OCI-LY7 (cell line): ENCODE measurements at regions not wholly inside any gene's neighbourhood (a gene's known extent, or its start where the extent isn't known, plus 50 kb on each side); places are given as distances from the start of the nearest gene placed in this dataset.

Experiments
- BruUV-seq: library from RNA; stranded (reverse); fragments of 400-500 nt; replicated peaks from 2 replicates; lab custom pipeline; 2021; lab: Mats Ljungman, UMichigan
- CTCF ChIA-PET: fragments of 300-600 bp; sonication (Branson Sonifier 250); formaldehyde crosslinking; loops from one replicate; lab custom pipeline; 2022; ENCODE audit warnings: antibody characterized with exemption; ENCODE audit not compliant: unreplicated experiment; lab: Charles Lee
- POLR2A ChIA-PET: fragments of 300-600 bp; sonication (Branson Sonifier 250); formaldehyde crosslinking; loops from one replicate; lab custom pipeline; 2022; ENCODE audit warnings: antibody characterized with exemption; lab: Charles Lee
- DNase-seq: peaks from one replicate; pipeline ENCODE4 v3.0.0-alpha.2; 2015; ENCODE audit warnings: low spot score
- H2AFZ ChIP-seq: fragments of 200-600 bp; sonication (generic), shearing (Covaris generic); 2 replicates; pipeline ENCODE4 v1.6.1; 2014; ENCODE audit warnings: mild to moderate bottlenecking, antibody characterized with exemption, low read length, moderate library complexity
- H3K27ac ChIP-seq: fragments of 200-600 bp; sonication (generic); 2 replicates; pipeline ENCODE4 v1.5.1; 2014; ENCODE audit warnings: mixed run types, low read depth, mild to moderate bottlenecking, moderate library complexity, low read length, inconsistent platforms; ENCODE audit not compliant: poor library complexity, severe bottlenecking
- H3K36me3 ChIP-seq: fragments of 200-600 bp; sonication (generic); 2 replicates; pipeline ENCODE4 v1.6.1; 2014; ENCODE audit warnings: mild to moderate bottlenecking, antibody characterized with exemption, low read length, moderate library complexity, mixed read lengths; ENCODE audit not compliant: insufficient read depth
- H3K4me1 ChIP-seq: fragments of 200-600 bp; sonication (generic); 2 replicates; pipeline ENCODE4 v1.5.1; 2014; ENCODE audit warnings: mild to moderate bottlenecking, low read length; ENCODE audit not compliant: insufficient read depth, poor library complexity, severe bottlenecking
- H3K4me2 ChIP-seq: fragments of 200-600 bp; sonication (generic); 2 replicates; pipeline ENCODE4 v1.6.1; 2014; ENCODE audit warnings: mild to moderate bottlenecking, low read length
- H3K4me3 ChIP-seq: fragments of 200-600 bp; sonication (generic); 2 replicates; pipeline ENCODE4 v1.5.1; 2014; ENCODE audit warnings: mild to moderate bottlenecking, low read depth, low read length; ENCODE audit not compliant: poor library complexity, severe bottlenecking
- H3K79me2 ChIP-seq: fragments of 200-600 bp; sonication (generic); 2 replicates; pipeline ENCODE4 v1.6.1; 2016; ENCODE audit warnings: low read depth, mild to moderate bottlenecking, low read length, moderate library complexity, mixed read lengths; ENCODE audit not compliant: insufficient read depth
- H3K9me2 ChIP-seq: fragments of 200-600 bp; sonication (generic); 2 replicates; pipeline ENCODE4 v1.6.1; 2016; ENCODE audit warnings: mild to moderate bottlenecking, low read length, mixed read lengths; ENCODE audit not compliant: insufficient read depth
- H3K9me3 ChIP-seq: fragments of 200-600 bp; sonication (generic); 2 replicates; pipeline ENCODE4 v1.6.1; 2014; ENCODE audit warnings: mild to moderate bottlenecking, mixed run types, low read length, mixed read lengths
- H4K20me1 ChIP-seq: fragments of 200-600 bp; sonication (generic); 2 replicates; pipeline ENCODE4 v1.6.1; 2014; ENCODE audit warnings: mild to moderate bottlenecking, antibody characterized with exemption, low read length, moderate library complexity, mixed read lengths; ENCODE audit not compliant: insufficient read depth
- EZH2phosphoT487 ChIP-seq: fragments of 200-600 bp; sonication (generic); IDR thresholded peaks from 2 replicates; pipeline ENCODE4 v1.6.1; 2018; ENCODE audit warnings: low read depth, borderline replicate concordance, mild to moderate bottlenecking, mixed run types, antibody characterized with exemption, low read length, moderate library complexity, mixed read lengths
- intact Hi-C: fragments of 100-400 bp; cut with micrococcal nuclease; formaldehyde crosslinking; loops from one replicate; pipeline ENCODE4 v1.10.0; 2022; ENCODE audit not compliant: unreplicated experiment
- TF ChIP-seq, protein P1 (sequence below): fragments of 200-600 bp; sonication (generic); conservative IDR thresholded peaks from 2 replicates; pipeline ENCODE4 v1.5.1; 2014; ENCODE audit warnings: mild to moderate bottlenecking, antibody characterized with exemption, low read length, moderate library complexity, mixed read lengths

DNA sequence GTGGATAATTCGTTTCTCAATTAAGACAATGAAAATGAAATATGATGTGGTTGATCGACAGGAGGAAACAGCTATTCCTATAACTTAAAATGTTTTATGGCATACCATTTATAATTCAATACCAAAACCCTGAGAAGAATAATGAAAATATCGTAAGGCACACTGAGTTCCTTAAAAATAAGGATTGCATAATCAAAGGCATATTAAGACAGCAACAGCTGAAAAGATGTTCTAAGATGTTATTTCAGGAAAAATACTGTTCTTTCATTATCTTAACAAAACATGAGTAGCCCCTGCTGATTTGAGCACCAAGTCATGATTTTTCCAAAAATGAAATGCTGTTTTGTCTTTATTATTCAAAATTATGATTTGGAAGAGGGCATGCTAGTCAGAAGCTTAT lies 189.4 kb upstream of the ALG10 start:
- no peak for TF ChIP-seq EZH2phosphoT487
- TF ChIP-seq, protein P1, sequence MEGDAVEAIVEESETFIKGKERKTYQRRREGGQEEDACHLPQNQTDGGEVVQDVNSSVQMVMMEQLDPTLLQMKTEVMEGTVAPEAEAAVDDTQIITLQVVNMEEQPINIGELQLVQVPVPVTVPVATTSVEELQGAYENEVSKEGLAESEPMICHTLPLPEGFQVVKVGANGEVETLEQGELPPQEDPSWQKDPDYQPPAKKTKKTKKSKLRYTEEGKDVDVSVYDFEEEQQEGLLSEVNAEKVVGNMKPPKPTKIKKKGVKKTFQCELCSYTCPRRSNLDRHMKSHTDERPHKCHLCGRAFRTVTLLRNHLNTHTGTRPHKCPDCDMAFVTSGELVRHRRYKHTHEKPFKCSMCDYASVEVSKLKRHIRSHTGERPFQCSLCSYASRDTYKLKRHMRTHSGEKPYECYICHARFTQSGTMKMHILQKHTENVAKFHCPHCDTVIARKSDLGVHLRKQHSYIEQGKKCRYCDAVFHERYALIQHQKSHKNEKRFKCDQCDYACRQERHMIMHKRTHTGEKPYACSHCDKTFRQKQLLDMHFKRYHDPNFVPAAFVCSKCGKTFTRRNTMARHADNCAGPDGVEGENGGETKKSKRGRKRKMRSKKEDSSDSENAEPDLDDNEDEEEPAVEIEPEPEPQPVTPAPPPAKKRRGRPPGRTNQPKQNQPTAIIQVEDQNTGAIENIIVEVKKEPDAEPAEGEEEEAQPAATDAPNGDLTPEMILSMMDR = no peak
- Histone ChIP-seq H4K20me1 (no peaks in the 10 kb centered on the region), H3K9me2 (no peaks in the 10 kb centered on the region), H3K9me3 (no peaks in the 10 kb centered on the region), H3K79me2 (no peaks in the 10 kb centered on the region), H3K36me3 (no peaks in the 10 kb centered on the region), H3K27ac (no peak overlapping the region), H3K4me2 (no peak overlapping the region), H3K4me1 (no peaks in the 10 kb centered on the region), H3K4me3 (no peak overlapping the region), H2AFZ (no peak overlapping the region)
- BruUV-seq = no TSS peak
- intact Hi-C loops = no loop called here
- ChIA-PET CTCF (no interaction called here), POLR2A (interaction anchor here (0.5 kb wide), 1 partner anchor 108 kb away, joined by 3 read pairs; no protein-coding TSS in a partner anchor)
- no peak for DNase-seq

DNA sequence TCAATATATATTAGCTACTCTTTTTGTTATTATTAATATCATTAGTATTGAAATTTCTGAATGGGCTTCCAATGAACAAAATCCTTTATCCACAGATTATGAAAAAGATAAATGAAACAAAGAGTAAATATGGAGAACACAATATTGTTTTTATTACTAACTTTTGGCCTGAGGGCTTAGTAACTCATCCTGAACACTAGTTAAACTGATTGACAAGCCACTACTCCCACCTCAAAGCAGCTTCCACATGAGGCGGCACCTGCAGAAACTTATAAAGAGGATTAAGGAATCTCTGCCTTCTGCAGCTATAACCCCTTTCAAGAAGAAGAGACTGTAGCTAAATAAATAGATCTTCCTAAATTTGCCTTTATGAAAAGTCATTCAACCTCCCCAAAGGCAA lies 187.6 kb upstream of the ALG10 start:
- Histone ChIP-seq H2AFZ (no peak overlapping the region), H3K4me1 (no peaks in the 10 kb centered on the region), H3K9me2 (no peaks in the 10 kb centered on the region), H3K4me2 (no peak overlapping the region), H3K36me3 (no peaks in the 10 kb centered on the region), H3K9me3 (no peaks in the 10 kb centered on the region), H4K20me1 (no peaks in the 10 kb centered on the region), H3K79me2 (no peaks in the 10 kb centered on the region), H3K27ac (no peak overlapping the region), H3K4me3 (no peak overlapping the region)
- intact Hi-C loops = no loop called here
- no peak for DNase-seq
- BruUV-seq = no TSS peak
- ChIA-PET POLR2A (interaction anchor here (0.7 kb wide), 1 partner anchor 13 kb away, joined by 3 read pairs; no protein-coding TSS in a partner anchor), CTCF (no interaction called here)
- TF ChIP-seq, protein P1 = no peak
- no peak for TF ChIP-seq EZH2phosphoT487

- H3K4me1 ChIP-seq = no peaks in the 10 kb centered on the region
- H2AFZ ChIP-seq = no peak overlapping the region
- H3K9me3 ChIP-seq = no peaks in the 10 kb centered on the region
- CTCF ChIA-PET = no interaction called here
- intact Hi-C loops = no loop called here
- TF ChIP-seq, protein P1 = peak; percentile 50; the same call in 1 of the 2 replicates
- TF ChIP-seq EZH2phosphoT487 = no peak
- DNase-seq = no peak
- H3K4me3 ChIP-seq = no peak overlapping the region
- no peaks in the 10 kb centered on the region for H3K36me3 ChIP-seq
- POLR2A ChIA-PET = interaction anchor here (0.5 to 0.6 kb wide), 2 partner anchors 18 to 166 kb away, joined by 3 read pairs; no protein-coding TSS in a partner anchor
- H3K4me2 ChIP-seq = no peak overlapping the region
- H4K20me1 ChIP-seq = no peaks in the 10 kb centered on the region
- no TSS peak for BruUV-seq
- H3K27ac ChIP-seq = no peak overlapping the region
- H3K79me2 ChIP-seq = no peaks in the 10 kb centered on the region
- H3K9me2 ChIP-seq = no peaks in the 10 kb centered on the region
Observed at GRCh38 chr12:33876618-33877017, 145.7 kb upstream of the ALG10 start.
